HL-60 (cell line): ENCODE measurements at regions not wholly inside any gene's neighbourhood (a gene's known extent, or its start where the extent isn't known, plus 50 kb on each side); places are given as distances from the start of the nearest gene placed in this dataset.

Experiments used
- DNase-seq, 2 experiments: peaks; one replicate each; pipeline ENCODE4 v3.0.0-alpha.2; 2010 to 2020; ENCODE audit warnings: low read depth in 1 of 2, low spot score in 1 of 2
- H3K27ac ChIP-seq: fragments of 250-450 bp; sonication (Bioruptor Pico); replicated peaks from 2 replicates; pipeline ENCODE4 v1.5.1; 2020; ENCODE audit warnings: mild to moderate bottlenecking, moderate library complexity
- H3K27me3 ChIP-seq: fragments of 250-450 bp; sonication (Bioruptor Pico); 2 replicates; pipeline ENCODE4 v1.5.1; 2021; ENCODE audit warnings: mild to moderate bottlenecking, moderate library complexity; ENCODE audit not compliant: insufficient read depth, poor library complexity, severe bottlenecking
- H3K4me3 ChIP-seq: replicated peaks from 2 replicates; pipeline ENCODE4 v1.5.1; 2011; ENCODE audit warnings: mild to moderate bottlenecking, control low read depth, low read length; ENCODE audit not compliant: insufficient read depth
- CTCF ChIP-seq: IDR thresholded peaks from one replicate; pipeline ENCODE4 v1.5.1; 2011; ENCODE audit warnings: low read length, control low read depth, inconsistent platforms; ENCODE audit not compliant: insufficient read depth
- GABPA ChIP-seq: IDR thresholded peaks from 2 replicates; pipeline ENCODE4 v1.6.1; 2012; ENCODE audit warnings: low read depth
- POLR2AphosphoS5 ChIP-seq: IDR thresholded peaks from 2 replicates; pipeline ENCODE4 v1.6.1; 2012; ENCODE audit warnings: low read depth
- REST ChIP-seq: IDR thresholded peaks from 2 replicates; pipeline ENCODE4 v1.6.1; 2012; ENCODE audit warnings: low read depth; ENCODE audit not compliant: insufficient replicate concordance
- SPI1 ChIP-seq: IDR thresholded peaks from 2 replicates; pipeline ENCODE4 v1.6.1; 2012; ENCODE audit warnings: low read depth, mild to moderate bottlenecking, borderline replicate concordance

- Histone ChIP-seq H3K4me3 (no peak overlapping the region), H3K27me3 (no peaks in the 10 kb centered on the region), H3K27ac (no peak overlapping the region)
- TF ChIP-seq POLR2AphosphoS5 = no peak
- TF ChIP-seq REST = no peak
- no peak for TF ChIP-seq CTCF
- no peak for TF ChIP-seq SPI1
- no peak for TF ChIP-seq GABPA
- no peak for DNase-seq
Observed at GRCh38 chr4:17174751-17175150, 276.3 kb upstream of the LDB2 start.

- no peak for DNase-seq
- TF ChIP-seq POLR2AphosphoS5 = no peak
- Histone ChIP-seq H3K27me3 (no peaks in the 10 kb centered on the region), H3K4me3 (no peak overlapping the region), H3K27ac (no peak overlapping the region)
Observed at GRCh38 chr4:17173300-17173699, 274.9 kb upstream of the LDB2 start.

GRCh38 chr4:17170131-17170530, 271.7 kb upstream of the LDB2 start:
- Histone ChIP-seq H3K27me3 (no peaks in the 10 kb centered on the region), H3K27ac (no peak overlapping the region), H3K4me3 (no peak overlapping the region)
- no peak for DNase-seq
- TF ChIP-seq GABPA = no peak
- TF ChIP-seq CTCF = no peak
- TF ChIP-seq REST = no peak
- TF ChIP-seq POLR2AphosphoS5 = no peak
- no peak for TF ChIP-seq SPI1

- Histone ChIP-seq H3K4me3 (no peak overlapping the region), H3K27me3 (no peaks in the 10 kb centered on the region), H3K27ac (no peak overlapping the region)
- TF ChIP-seq CTCF (no peak), GABPA (no peak), REST (no peak), POLR2AphosphoS5 (no peak), SPI1 (no peak)
- DNase-seq = no peak
Observed at GRCh38 chr4:17169699-17170098, 271.3 kb upstream of the LDB2 start.
